ENCODE measurements at regions not wholly inside any gene's neighbourhood (a gene's known extent, or its start where the extent isn't known, plus 50 kb on each side); places are given as distances from the start of the nearest gene placed in this dataset.

DNA sequence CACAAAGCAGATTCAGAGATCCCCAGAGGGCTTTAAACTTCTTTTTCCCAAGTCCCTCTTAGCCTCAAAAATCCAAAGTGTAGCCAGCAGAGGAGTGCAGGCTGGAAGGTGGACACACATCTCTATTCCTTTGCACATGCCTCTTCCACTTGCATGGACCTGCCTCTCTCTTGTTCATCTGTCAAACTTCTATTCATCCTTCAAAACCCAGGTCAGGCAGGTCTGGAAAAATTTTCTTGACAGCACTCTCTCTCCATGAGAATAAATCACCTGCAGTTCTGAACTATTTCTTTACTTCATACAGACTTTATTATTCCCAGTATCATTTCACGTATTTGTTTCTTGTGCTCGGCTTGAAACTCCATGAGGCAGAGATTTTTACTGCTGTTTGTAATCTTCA lies 127.5 kb downstream of the SS18 start:
- DNase-seq (ENCODE audit: low spot score), result no peak

DNA sequence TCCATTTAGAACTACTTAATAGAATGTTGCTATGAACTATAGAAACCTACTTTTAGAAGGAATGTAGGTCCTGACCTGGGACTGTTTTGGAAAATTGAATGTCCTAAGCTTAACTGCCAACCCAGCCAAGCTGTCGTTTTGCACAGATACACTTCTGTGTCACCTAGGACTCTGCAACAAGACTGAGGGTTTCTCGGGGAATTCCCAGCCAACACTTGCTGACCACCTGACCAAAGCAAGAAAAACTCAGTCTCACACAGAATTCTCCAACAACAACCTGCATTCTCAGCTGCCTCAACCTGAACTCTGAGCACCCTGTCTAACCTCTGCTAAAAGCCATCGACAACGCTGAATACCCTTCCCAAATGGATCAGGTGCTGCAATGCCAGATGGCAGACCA lies 128.2 kb downstream of the SS18 start:
- no peak for DNase-seq (ENCODE audit: low spot score)

DNA sequence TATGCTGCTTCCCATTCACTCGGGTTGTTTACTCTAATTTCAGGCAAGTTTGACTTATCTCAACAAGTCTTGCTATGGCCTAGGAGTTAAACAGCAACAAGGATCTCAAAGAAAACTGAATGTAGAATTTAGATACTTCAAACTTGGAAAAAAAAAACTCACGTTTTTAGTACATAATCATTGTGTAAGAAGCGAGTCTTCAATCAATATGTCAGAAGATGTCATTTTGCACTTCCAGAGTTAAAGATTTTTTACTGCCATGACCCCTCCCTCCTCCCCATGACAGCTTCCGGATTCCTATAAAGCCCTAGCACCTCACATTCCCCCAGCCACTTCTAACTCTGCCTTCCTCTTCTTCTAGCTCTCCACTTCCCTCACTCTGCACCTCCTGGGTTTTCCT lies 133.4 kb downstream of the SS18 start:
- DNase-seq (ENCODE audit: low spot score), result no peak

DNA sequence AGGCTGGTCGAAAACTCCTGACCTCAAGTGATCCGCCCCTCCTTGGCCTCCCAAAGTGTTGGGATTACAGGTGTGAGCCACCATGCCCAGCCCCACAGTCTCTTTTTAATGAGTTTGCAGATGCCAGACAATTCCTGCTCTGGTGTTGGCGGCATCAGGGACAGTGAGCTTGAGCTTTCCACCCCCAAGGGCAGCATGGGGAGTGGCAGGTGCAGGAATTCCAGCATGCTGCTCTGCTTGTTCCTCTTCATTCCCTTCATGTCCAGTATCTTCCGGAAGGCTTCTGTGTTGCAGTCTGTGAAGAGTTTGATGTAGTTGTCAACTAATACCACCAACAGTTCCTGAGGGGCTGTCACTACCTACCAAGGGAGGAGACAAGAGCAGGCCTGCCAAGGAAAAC lies 137.3 kb downstream of the SS18 start:
- DNase-seq (ENCODE audit: low spot score), result no peak

DNA sequence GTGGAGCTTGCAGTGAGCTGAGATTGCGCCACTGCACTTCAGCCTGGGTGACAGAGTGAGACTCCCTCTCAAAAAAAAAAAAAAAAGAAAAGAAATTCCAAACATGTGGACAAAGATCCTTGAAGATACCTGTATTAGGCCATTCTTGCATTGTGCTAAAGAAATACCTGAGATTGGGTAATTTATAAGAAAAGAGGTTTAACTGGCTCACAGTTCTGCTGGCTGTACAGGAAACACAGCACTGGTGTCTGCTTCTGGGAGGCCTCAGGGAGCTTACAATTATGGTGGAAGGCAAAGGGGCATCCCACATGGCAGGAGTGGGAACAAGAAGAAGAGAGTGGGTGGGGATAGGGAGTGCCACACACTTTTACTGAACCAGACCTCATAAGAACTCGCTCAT lies 140.1 kb downstream of the SS18 start:
- DNase-seq (ENCODE audit: low spot score), result no peak

GRCh38 chr18:25946540-25946939 lies 143.9 kb downstream of the SS18 start:
- no peak for DNase-seq (ENCODE audit: low spot score)

DNA sequence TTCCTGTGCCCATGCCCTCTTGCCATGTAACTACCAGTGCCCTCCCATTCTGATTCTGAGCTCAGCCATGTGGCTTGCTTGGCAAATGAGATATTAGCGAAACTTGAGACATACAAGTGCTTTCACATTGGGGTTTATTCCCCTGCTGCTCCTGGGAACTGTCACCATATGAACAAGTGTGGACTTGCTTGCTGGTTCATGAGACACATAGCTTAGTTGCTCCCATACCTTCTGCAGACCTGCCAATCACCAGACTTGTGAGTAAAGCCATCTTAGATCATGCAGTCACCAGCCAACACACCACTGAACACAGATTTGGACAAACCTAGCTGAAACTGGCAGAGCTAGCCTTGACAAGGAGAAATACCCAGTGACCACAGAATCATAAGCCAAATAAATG lies 155.1 kb downstream of the SS18 start:
- DNase-seq (ENCODE audit: low spot score), result no peak

GRCh38 chr18:25931126-25931525 lies 159.3 kb downstream of the SS18 start:
- no peak for DNase-seq (ENCODE audit: low spot score)

- DNase-seq (ENCODE audit: low spot score), result no peak
These were observed 160.6 kb downstream of the SS18 start for GRCh38 chr18:25929787-25930186.

DNA sequence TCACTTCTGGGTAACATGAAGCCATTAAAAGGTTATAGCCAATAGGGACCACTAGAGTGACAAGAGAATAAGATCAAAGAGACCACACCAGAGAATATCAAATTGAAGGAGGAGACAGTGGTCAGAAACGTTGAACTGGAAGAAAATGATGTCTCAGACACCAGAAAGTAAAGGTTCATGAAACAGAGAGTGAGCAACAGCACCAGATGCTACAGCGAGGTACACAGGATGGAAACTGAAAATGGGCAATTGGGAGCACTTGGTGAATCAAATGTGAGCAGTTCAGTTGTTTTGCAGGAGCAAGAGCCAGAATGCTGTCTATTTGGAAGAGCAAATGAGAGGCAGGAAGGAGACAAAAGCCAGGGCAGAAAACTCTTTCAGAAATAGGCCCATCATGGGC lies 162.6 kb downstream of the SS18 start:
- DNase-seq (ENCODE audit: low spot score), result no peak

DNA sequence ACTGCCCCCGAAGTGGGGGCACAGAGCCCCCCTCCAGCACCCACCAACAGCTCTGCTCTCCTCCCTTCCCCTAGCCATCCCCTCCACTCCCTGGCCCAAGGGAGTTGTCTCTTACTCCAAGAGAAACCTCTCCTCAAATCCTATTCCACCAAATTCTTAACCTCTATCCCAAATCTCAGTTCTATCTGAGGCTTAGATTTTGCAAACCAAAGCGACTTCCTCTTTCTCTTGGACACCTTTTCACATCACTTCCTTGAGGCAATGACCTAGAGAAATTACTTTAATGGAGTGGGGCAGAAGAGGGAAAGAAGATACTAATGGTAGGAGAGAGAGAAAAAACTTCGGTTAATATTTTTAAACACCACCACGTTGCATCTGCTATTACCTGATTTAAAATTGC lies 167.2 kb downstream of the SS18 start:
- DNase-seq (ENCODE audit: low spot score), result no peak

DNA sequence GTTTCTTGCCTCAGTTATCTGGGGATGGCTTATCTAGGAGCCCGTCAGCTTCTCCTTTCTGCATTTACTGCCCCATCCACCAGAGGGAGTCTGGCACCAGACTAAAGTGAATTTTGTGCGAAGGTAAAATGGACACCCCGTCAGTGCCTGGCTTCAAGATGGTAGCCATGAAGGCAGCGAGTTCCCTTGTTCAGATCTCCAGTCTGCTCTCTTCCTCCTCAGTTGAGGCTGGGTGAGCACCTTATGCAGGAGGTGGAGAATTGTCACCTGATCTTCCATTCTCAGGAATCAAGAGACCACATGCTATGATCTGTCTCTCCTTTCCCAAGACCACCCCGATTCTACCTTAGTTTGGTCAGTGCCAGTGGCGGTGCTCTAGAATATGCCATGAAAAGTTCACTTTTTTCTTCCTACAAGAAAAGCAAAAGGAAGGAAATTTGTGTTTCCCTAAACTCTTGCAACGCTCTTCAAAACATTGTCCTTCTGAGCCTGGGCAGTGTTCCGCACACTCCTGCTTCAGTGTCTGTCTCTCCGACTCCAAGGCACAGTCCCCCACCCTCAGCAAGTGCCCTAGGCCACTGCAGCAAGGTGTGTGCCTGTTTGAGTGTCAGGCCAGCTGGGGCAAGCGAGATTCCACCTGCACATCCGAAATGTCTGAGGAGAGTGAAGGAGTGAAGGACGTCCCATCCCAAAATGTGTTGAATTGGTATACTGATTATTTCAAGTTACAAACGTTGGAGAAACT lies 168.6 kb downstream of the SS18 start:
- peak; percentile 14 for DNase-seq (ENCODE audit: low spot score)

GRCh38 chr18:25915907-25916306 lies 174.5 kb downstream of the SS18 start:
- DNase-seq (ENCODE audit: low spot score), result no peak

DNA sequence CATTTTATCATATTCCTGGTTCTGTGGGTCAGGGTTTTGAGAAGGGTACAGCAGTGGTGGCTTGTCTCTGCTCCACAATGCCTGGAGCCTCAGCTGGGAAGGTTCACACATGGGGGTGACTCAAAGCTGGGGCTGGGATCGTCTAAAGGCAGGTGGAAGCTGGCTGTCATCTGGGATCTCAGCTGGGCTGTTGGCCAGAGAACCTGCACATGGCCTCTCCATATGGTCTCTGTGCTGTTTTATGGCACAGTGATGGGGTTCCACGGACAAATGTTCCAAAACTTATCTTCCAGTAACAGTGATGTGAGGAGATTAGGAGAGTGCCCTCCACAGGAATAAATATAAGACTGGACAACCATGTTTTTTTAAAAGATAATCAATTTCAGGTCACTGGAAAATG lies 191.4 kb downstream of the SS18 start:
- DNase-seq (ENCODE audit: low spot score), result no peak

DNA sequence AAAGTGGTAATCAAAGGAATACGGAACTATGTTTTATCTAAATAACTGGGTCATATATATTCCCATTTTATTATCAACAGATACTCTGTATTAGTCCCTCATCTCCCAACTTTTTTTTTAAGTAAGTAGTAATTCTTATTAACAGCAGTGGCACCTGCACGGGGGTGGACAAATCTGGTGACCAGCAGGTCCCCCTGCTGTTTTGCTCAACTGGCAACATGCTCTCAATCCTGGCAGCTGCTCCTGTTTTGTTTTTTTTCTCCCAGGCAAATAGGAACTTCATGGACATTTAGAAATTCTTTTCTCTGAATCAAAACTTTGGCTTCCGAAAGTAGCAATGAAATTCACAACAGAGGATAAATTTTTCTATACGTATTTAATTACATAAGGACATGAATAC lies 193.5 kb downstream of the SS18 start:
- DNase-seq (ENCODE audit: low spot score), result no peak

GRCh38 chr18:25896178-25896780 lies 194.1 kb downstream of the SS18 start:
- peak; percentile 67 for DNase-seq (ENCODE audit: low spot score)

DNA sequence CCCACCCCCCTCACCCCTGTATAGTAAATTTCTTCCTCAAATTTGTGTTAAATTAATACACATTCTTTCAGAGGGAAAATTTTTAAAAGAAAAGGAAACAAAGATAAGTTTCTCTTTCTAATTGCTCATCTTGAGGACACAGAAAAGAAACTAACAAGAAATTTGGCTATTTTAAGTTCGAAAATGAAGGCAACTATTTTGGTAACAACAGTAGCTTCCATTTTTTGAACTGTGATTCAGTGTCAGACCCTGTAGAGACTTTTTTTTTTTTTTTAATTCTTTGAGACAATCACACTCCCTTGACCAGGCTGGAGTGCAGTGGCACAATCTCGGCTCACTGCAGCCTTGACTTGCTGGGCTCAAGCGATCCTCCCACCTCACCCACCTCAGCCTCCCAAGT lies 194.9 kb downstream of the SS18 start:
- DNase-seq (ENCODE audit: low spot score), result no peak

GRCh38 chr18:25886283-25886682 lies 204.1 kb downstream of the SS18 start:
- no peak for DNase-seq (ENCODE audit: low spot score)

DNA sequence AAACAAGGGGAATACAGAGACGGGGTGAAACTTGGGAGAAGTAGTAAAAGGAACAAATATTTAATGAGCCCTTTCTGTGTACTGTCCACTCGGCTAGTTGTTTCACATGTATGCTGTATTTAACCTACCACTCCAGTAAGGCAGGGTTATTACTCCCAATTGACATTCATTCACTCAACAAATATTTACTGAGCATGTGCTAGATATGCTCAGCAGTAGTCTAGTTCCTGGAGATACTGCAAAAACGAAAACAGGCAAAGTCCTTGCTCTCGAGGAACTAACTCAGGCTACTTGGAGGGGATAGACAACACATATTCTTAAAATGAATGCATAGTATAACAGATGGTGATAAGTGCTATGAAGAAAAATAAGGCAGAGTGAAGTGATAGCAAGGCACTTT lies 207.3 kb downstream of the SS18 start:
- no peak for DNase-seq (ENCODE audit: low spot score)

GRCh38 chr18:25881149-25881548 lies 209.3 kb downstream of the SS18 start:
- no peak for DNase-seq (ENCODE audit: low spot score)

DNA sequence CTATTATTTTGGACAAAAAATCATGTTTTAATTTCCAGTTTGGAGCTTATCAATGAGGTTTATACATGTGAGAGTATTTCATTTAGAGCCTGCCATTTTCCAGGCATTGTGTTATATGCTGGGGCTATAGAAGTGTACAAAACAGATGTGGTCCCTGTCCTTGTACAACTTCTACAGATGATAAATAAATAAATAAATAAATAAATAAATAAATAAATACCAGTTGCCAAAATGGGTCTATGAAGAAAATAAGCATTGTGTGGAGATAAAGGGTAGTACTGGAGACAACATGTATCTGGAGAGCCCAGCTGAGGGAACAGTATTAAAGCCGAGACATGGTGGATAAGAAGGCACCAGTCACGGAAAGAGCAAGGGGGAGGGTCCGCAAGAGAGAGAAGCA lies 210.0 kb downstream of the SS18 start:
- DNase-seq (ENCODE audit: low spot score), result no peak

GRCh38 chr18:25876330-25876948 lies 214.0 kb downstream of the SS18 start:
- no peak for DNase-seq (ENCODE audit: low spot score)

GRCh38 chr18:25875551-25876240 lies 214.7 kb downstream of the SS18 start:
- no peak for DNase-seq (ENCODE audit: low spot score)

Data from AG08395 (cell line).